GM12865 (cell line): ENCODE measurements at regions not wholly inside any gene's neighbourhood (a gene's known extent, or its start where the extent isn't known, plus 50 kb on each side); places are given as distances from the start of the nearest gene placed in this dataset.

ENCODE experiments used
- DNase-seq: peaks from one replicate; pipeline ENCODE4 v3.0.0; 2010; ENCODE audit warnings: low read depth
- H3K4me3 ChIP-seq: 2 replicates; pipeline ENCODE4 v1.5.1; 2011; ENCODE audit warnings: mild to moderate bottlenecking, low read depth, low read length, control low read depth
- CTCF ChIP-seq: IDR thresholded peaks from 2 replicates; pipeline ENCODE4 v1.5.1; 2011; ENCODE audit warnings: low read length, control low read depth, low read depth, inconsistent platforms; ENCODE audit not compliant: insufficient read depth; ENCODE audit errors: missing control alignments

GRCh38 chr3:177565981-177566380 is 368.7 kb upstream of the TBL1XR1 start:
- no peak for TF ChIP-seq CTCF
- DNase-seq: no peak
- no peak overlapping the region for H3K4me3 ChIP-seq

GRCh38 chr3:177567833-177568232 is 370.6 kb upstream of the TBL1XR1 start:
- no peak for TF ChIP-seq CTCF
- H3K4me3 ChIP-seq: no peak overlapping the region
- DNase-seq: no peak

- TF ChIP-seq CTCF: no peak
- DNase-seq: no peak
- H3K4me3 ChIP-seq: no peak overlapping the region
These were observed 371.9 kb upstream of the TBL1XR1 start for GRCh38 chr3:177569193-177569592.

- no peak overlapping the region for H3K4me3 ChIP-seq
- DNase-seq: no peak
- TF ChIP-seq CTCF: no peak
These were observed 372.8 kb upstream of the TBL1XR1 start for GRCh38 chr3:177569875-177570657.

- no peak overlapping the region for H3K4me3 ChIP-seq
- DNase-seq: no peak
- TF ChIP-seq CTCF: no peak
These were observed 374.1 kb upstream of the TBL1XR1 start for GRCh38 chr3:177571271-177571943.

- no peak for DNase-seq
- TF ChIP-seq CTCF: no peak
- no peak overlapping the region for H3K4me3 ChIP-seq
These were observed 374.6 kb upstream of the TBL1XR1 start for GRCh38 chr3:177571944-177572315.
